Spinal cord (tissue), 9 donors: ENCODE measurements at regions not wholly inside any gene's neighbourhood (a gene's known extent, or its start where the extent isn't known, plus 50 kb on each side); places are given as distances from the start of the nearest gene placed in this dataset.

Experiments used
- DNase-seq, 6 donors: peaks; one replicate each; pipeline versions ENCODE4 v3.0.0 to v3.0.0-alpha.2; 2013 to 2015; ENCODE audit warnings: low spot score in 6 of 6, low read depth in 4 of 6
- H3K27ac ChIP-seq: one replicate; pipeline ENCODE4 v1.5.1; 2013; ENCODE audit warnings: low read depth, low read length, control low read depth
- H3K27me3 ChIP-seq: one replicate; pipeline ENCODE4 v1.6.1; 2013; ENCODE audit warnings: low read length; ENCODE audit not compliant: control insufficient read depth, insufficient read depth
- H3K36me3 ChIP-seq: one replicate; pipeline ENCODE4 v1.6.1; 2013; ENCODE audit warnings: low read length; ENCODE audit not compliant: control insufficient read depth, insufficient read depth
- H3K4me1 ChIP-seq: one replicate; pipeline ENCODE4 v1.6.1; 2013; ENCODE audit warnings: low read length; ENCODE audit not compliant: control insufficient read depth, insufficient read depth
- H3K4me3 ChIP-seq: one replicate; pipeline ENCODE4 v1.5.1; 2013; ENCODE audit warnings: low read depth, low read length, control low read depth
- H3K9me3 ChIP-seq: one replicate; pipeline ENCODE4 v1.6.1; 2013; ENCODE audit warnings: low read length; ENCODE audit not compliant: control insufficient read depth, insufficient read depth
- WGBS: methylation state at CpG from one replicate; pipeline ENCODE4 v1.1.5; 2013; ENCODE audit warnings: missing lambda C conversion rate; ENCODE audit not compliant: insufficient coverage; 5-methylcytosine and 5-hydroxymethylcytosine counted together
- donor health status: healthy.

DNA sequence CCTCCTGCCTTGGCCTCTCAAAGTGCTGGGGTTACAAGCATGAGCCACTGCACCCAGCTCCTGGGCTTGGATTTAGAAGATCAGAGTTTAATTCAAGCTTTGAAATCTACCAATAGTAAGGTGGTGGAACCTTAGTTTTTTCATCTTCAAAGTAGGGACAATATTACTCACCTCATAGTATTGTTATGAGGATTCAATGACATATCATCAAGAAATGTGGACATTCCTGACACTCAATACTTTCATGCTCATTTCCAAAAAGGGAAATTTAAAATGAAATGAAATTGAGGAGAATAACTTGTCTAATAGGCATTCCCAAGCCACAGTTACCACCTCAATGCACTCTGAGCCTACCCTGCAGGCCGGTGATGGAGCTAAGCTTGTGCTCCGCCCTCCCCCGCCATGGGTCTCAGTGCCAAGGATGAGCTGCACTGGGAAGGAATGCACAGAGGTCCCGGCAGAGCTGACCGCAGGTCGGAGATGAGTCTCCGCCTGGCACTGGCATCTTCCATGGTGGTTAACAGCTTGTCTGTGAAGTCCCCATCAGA, 56.5 kb upstream of the BCAR3 start:
- Histone ChIP-seq H3K4me1 (peaks cover 8% of the 10 kb centered on the region), H3K36me3 (no peaks in the 10 kb centered on the region), H3K27ac (no peak overlapping the region), H3K4me3 (no peak overlapping the region), H3K9me3 (no peaks in the 10 kb centered on the region), H3K27me3 (no peaks in the 10 kb centered on the region)
- DNase-seq: no peak
- WGBS: 94% methylated on average over 7 of the region's 7 CpGs

DNA sequence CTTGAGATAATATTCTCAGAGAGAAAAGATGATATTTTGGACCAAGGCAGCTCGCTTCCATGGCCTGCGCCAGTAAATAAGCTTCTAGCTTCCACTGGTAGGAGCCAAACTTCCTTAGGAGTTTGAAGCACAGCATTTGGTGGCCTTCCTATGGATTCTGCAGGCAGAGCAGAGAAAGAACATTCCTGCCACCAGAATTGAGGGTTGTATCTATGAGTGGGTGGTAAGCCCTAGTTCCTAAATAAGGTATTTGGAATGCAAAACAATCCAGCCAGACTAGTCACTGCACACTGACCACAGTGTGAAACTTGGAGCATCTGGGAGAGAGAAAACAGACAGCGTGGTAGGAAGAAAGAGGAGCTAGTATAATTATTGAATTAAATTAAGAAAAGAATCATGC, 54.1 kb upstream of the BCAR3 start:
- WGBS: 96% methylated on average over 2 of the region's 3 CpGs
- H3K36me3 ChIP-seq: no peaks in the 10 kb centered on the region
- H3K4me3 ChIP-seq: no peak overlapping the region
- no peak overlapping the region for H3K27ac ChIP-seq
- H3K4me1 ChIP-seq: peaks cover 5% of the 10 kb centered on the region
- H3K9me3 ChIP-seq: no peaks in the 10 kb centered on the region
- no peaks in the 10 kb centered on the region for H3K27me3 ChIP-seq
- no peak for DNase-seq

DNA sequence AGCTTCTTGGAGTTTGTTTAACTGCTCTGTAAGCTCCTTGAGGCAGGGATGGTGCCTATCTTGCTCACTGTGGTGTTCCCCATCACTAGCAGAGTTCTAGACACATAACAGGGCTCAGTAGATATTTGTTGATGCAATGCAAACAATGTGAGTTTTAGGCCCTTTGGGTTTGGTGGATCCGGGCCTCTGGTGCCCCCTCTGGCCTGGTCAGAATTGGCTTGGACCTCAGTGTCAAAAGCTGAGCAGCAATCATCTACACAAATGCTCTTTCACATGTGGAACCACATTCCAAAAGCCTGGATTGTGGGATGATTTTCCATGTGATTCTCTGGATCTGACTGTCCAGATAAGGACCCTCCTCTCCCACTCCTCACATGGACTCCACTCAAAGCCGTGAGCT, 53.4 kb upstream of the BCAR3 start:
- Histone ChIP-seq H3K4me3 (no peak overlapping the region), H3K9me3 (no peaks in the 10 kb centered on the region), H3K4me1 (no peaks in the 10 kb centered on the region), H3K27me3 (no peaks in the 10 kb centered on the region), H3K27ac (no peak overlapping the region), H3K36me3 (no peaks in the 10 kb centered on the region)
- 90% methylated on average over 2 of the region's 2 CpGs for WGBS
- no peak for DNase-seq

DNA sequence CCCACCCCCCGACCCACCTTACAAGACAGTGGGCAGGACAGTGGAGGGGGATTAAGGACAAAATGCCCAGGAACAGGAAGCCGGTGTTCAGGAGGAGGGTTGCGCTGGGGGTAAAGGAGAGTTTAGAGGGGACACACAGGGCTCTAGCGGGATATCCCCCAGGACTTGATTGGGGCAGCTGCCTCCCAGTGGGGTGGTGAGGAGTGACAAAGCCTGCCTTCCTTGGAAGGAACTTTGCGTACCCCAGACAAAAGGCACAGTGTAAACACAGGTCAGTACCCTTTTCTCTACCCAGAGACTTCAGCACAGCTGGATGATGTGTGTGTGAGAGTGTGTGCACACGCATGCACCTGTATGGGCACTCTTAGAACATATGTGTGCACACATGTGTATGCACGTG, 51.7 kb upstream of the BCAR3 start:
- H3K27me3 ChIP-seq: no peaks in the 10 kb centered on the region
- H3K27ac ChIP-seq: no peak overlapping the region
- peaks cover 5% of the 10 kb centered on the region for H3K4me1 ChIP-seq
- 95% methylated on average over 2 of the region's 7 CpGs for WGBS
- no peaks in the 10 kb centered on the region for H3K36me3 ChIP-seq
- DNase-seq: no peak
- H3K4me3 ChIP-seq: no peak overlapping the region
- H3K9me3 ChIP-seq: no peaks in the 10 kb centered on the region

DNA sequence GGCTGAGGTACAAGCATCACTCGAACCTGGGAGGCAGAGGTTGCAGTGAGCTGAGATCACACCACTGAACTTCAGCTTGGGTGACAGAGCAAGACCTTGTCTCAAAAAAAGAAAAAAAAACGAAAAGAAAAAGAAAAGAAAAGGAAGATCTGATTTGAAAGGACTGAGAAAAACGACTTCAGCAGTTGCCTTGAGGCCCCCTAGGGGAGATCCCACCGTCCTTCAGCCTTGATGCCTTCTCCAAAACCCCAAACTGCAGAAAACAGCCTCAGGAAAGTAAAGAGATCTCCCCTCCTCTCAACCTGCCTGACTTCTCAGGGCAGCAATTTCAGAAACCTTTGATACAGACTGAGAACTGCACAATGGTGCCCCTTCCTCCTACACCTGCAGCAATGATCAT, 50.9 kb upstream of the BCAR3 start:
- no CpG with 5 or more reads among the region's 4 CpGs for WGBS
- Histone ChIP-seq H3K27ac (no peak overlapping the region), H3K4me3 (no peak overlapping the region), H3K36me3 (no peaks in the 10 kb centered on the region), H3K9me3 (no peaks in the 10 kb centered on the region), H3K4me1 (peaks cover 8% of the 10 kb centered on the region), H3K27me3 (peaks cover 4% of the 10 kb centered on the region)
- DNase-seq: no peak
